Glutamatergic neuron (in vitro differentiated cells): ENCODE measurements at regions not wholly inside any gene's neighbourhood (a gene's known extent, or its start where the extent isn't known, plus 50 kb on each side); places are given as distances from the start of the nearest gene placed in this dataset.

ENCODE experiments used
- DNase-seq: peaks from one replicate; pipeline ENCODE4 v3.0.0; 2022
- H3K27ac Mint-ChIP-seq: one replicate; pipeline ENCODE4 v1.8.0; 2020; ENCODE audit warnings: mild to moderate bottlenecking, mixed read lengths, inconsistent platforms; ENCODE audit not compliant: unreplicated experiment
- H3K27me3 Mint-ChIP-seq: one replicate; pipeline ENCODE4 v1.8.0; 2020; ENCODE audit warnings: mild to moderate bottlenecking, moderate library complexity, mixed read lengths, inconsistent platforms; ENCODE audit not compliant: unreplicated experiment
- H3K36me3 Mint-ChIP-seq: one replicate; pipeline ENCODE4 v1.8.0; 2020; ENCODE audit warnings: mild to moderate bottlenecking, mixed read lengths, inconsistent platforms; ENCODE audit not compliant: unreplicated experiment
- H3K4me1 Mint-ChIP-seq: one replicate; pipeline ENCODE4 v1.8.0; 2020; ENCODE audit warnings: mild to moderate bottlenecking, low read depth, mixed read lengths, inconsistent platforms; ENCODE audit not compliant: unreplicated experiment
- H3K4me3 Mint-ChIP-seq: one replicate; pipeline ENCODE4 v1.8.0; 2020; ENCODE audit warnings: mild to moderate bottlenecking, mixed read lengths, inconsistent platforms; ENCODE audit not compliant: unreplicated experiment
- H3K9me3 Mint-ChIP-seq: one replicate; pipeline ENCODE4 v1.8.0; 2020; ENCODE audit warnings: mild to moderate bottlenecking, moderate library complexity, mixed read lengths, inconsistent platforms; ENCODE audit not compliant: unreplicated experiment
- CTCF ChIP-seq: fragments of 200-600 bp; sonication (generic); IDR thresholded peaks from one replicate; pipeline ENCODE4 v1.5.0; 2021; ENCODE audit not compliant: partially characterized antibody, unreplicated experiment

GRCh38 chr3:24802614-24803013 lies 308.0 kb upstream of the THRB start:
- no peak overlapping the region for H3K27ac Mint-ChIP-seq
- no peak overlapping the region for H3K4me3 Mint-ChIP-seq
- H3K27me3 Mint-ChIP-seq, result no peaks in the 10 kb centered on the region
- no peak for DNase-seq
- no peaks in the 10 kb centered on the region for H3K4me1 Mint-ChIP-seq
- H3K36me3 Mint-ChIP-seq, result no peaks in the 10 kb centered on the region
- no peak for TF ChIP-seq CTCF
- no peaks in the 10 kb centered on the region for H3K9me3 Mint-ChIP-seq

- Mint-ChIP-seq H3K9me3 (no peaks in the 10 kb centered on the region), H3K27me3 (no peaks in the 10 kb centered on the region), H3K4me3 (no peak overlapping the region), H3K27ac (no peak overlapping the region), H3K4me1 (no peaks in the 10 kb centered on the region), H3K36me3 (no peaks in the 10 kb centered on the region)
- DNase-seq, result no peak
- no peak for TF ChIP-seq CTCF
Measured at GRCh38 chr3:24804095-24804494, 309.4 kb upstream of the THRB start.

DNA sequence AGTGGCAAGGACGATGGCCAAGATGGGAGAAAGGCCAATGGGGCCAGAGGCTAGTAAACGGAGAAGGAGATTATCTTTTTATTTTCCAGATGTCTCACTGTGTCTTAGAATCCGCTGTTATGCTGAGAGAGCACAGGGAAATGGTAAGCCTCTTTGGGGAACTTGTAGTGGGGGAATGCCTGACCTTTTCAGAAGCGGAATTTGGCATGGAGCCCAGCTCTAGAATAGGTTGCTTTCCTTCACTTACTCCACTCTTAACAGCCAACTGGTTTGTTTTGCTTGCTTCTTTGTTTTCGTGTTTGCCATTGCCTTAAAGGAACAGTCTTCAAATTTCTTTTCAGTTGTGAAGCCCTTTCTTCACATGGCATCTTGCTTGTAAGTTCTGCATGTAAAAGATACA lies 316.2 kb upstream of the THRB start:
- H3K4me3 Mint-ChIP-seq, result no peak overlapping the region
- no peaks in the 10 kb centered on the region for H3K4me1 Mint-ChIP-seq
- no peaks in the 10 kb centered on the region for H3K36me3 Mint-ChIP-seq
- no peaks in the 10 kb centered on the region for H3K9me3 Mint-ChIP-seq
- no peak for TF ChIP-seq CTCF
- no peak overlapping the region for H3K27ac Mint-ChIP-seq
- DNase-seq, result no peak
- no peaks in the 10 kb centered on the region for H3K27me3 Mint-ChIP-seq

GRCh38 chr3:24812116-24812515 lies 317.5 kb upstream of the THRB start:
- no peak for TF ChIP-seq CTCF
- DNase-seq, result no peak
- no peaks in the 10 kb centered on the region for H3K36me3 Mint-ChIP-seq
- H3K9me3 Mint-ChIP-seq, result no peaks in the 10 kb centered on the region
- H3K4me1 Mint-ChIP-seq, result no peaks in the 10 kb centered on the region
- H3K4me3 Mint-ChIP-seq, result no peak overlapping the region
- no peak overlapping the region for H3K27ac Mint-ChIP-seq
- H3K27me3 Mint-ChIP-seq, result no peaks in the 10 kb centered on the region

GRCh38 chr3:24818055-24818454 lies 323.4 kb upstream of the THRB start:
- H3K4me1 Mint-ChIP-seq, result no peaks in the 10 kb centered on the region

More at GRCh38 chr3:24818055-24818454, 323.4 kb upstream of the THRB start:
- no peak for DNase-seq
- no peaks in the 10 kb centered on the region for H3K27me3 Mint-ChIP-seq
- H3K36me3 Mint-ChIP-seq, result no peaks in the 10 kb centered on the region
- no peak overlapping the region for H3K27ac Mint-ChIP-seq
- H3K9me3 Mint-ChIP-seq, result no peaks in the 10 kb centered on the region
- TF ChIP-seq CTCF, result no peak
- no peak overlapping the region for H3K4me3 Mint-ChIP-seq
